ENCODE measurements at regions not wholly inside any gene's neighbourhood (a gene's known extent, or its start where the extent isn't known, plus 50 kb on each side); places are given as distances from the start of the nearest gene placed in this dataset.

- no peak for TF ChIP-seq CTCF (IDR thresholded peaks at IDR 0.05)
- TF ChIP-seq POLR2A (IDR thresholded peaks at IDR 0.05), result no peak
Observed at GRCh38 chr3:88767746-88768145, 339.7 kb upstream of the EPHA3 start.

All from uterus (tissue), 2 donors.